ENCODE measurements at regions not wholly inside any gene's neighbourhood (a gene's known extent, or its start where the extent isn't known, plus 50 kb on each side); places are given as distances from the start of the nearest gene placed in this dataset.

DNA sequence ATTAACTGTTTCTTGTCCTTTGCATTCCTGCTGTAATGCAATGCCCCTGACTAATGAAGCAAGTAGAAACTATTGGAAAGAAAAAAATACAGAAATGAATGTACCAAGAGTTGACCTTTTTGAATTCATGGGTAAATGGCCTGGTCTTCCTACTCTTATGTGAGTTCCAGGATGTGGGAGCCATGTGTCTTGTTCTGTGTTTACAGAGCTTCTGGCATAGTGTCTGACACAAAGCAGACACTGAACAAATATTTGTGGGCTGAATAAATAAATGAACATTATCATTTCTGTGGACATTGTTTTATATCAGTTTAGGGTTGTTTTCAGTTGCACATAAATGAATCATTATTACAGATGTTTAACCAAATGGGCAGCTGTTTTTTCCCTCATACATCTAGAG lies 155.5 kb downstream of the CD8B2 start:
- Histone ChIP-seq H3K27ac (ENCODE audit: low read depth, low read length) (peak overlapping the region; percentile 15), H3K9ac (ENCODE audit: low read length) (no peak overlapping the region), H3K36me3 (ENCODE audit: control insufficient read depth, insufficient read depth, low read length) (no peaks in the 10 kb centered on the region), H3K27me3 (ENCODE audit: control insufficient read depth, insufficient read depth, low read length) (no peaks in the 10 kb centered on the region), H3K4me3 (ENCODE audit: low read length) (no peak overlapping the region), H3K4me1 (ENCODE audit: control insufficient read depth, insufficient read depth, low read length) (peaks cover 9% of the 10 kb centered on the region)

DNA sequence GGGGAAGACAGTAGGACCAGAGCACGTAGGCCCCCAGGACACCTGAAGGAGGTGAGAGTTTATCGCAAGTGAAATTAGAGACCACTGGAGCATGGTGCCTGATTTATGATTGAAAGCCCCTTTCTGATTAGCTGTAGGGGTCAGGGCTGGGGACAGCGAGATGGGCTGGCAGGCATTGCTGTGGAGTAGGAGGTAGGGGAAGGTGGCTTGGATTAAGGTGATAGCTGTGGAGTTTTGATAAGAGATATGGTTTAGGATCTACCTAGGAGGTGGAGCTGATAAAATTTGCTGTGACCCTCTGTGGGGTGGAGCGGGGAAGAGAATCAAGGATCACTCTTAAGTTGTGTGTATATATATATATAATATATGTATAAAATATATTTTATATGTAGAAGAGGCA lies 157.5 kb downstream of the CD8B2 start:
- Histone ChIP-seq H3K36me3 (ENCODE audit: control insufficient read depth, insufficient read depth, low read length) (no peaks in the 10 kb centered on the region), H3K27ac (ENCODE audit: low read depth, low read length) (no peak overlapping the region), H3K27me3 (ENCODE audit: control insufficient read depth, insufficient read depth, low read length) (no peaks in the 10 kb centered on the region), H3K4me1 (ENCODE audit: control insufficient read depth, insufficient read depth, low read length) (peaks cover 7% of the 10 kb centered on the region), H3K4me3 (ENCODE audit: low read length) (no peak overlapping the region), H3K9ac (ENCODE audit: low read length) (no peak overlapping the region)

DNA sequence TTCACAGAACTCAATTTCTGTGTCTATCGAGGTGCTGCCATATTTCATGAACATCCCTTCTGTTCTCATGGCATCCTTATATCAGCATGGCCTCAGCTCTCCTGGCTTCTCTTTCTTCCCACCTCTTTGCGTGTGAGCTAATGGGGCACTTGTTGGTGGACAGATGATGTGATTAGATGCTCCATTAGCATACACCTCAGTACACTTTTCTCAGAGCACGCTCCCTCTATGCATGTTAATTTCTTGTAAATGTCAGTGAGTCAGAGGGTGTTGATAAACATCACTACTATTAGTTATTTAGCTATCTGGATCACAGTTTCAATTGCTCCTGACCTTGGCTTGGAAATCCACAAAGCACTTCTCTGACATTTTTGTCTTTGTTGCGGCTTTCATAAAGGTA lies 159.4 kb downstream of the CD8B2 start:
- peaks cover 7% of the 10 kb centered on the region for H3K4me1 ChIP-seq (ENCODE audit: control insufficient read depth, insufficient read depth, low read length)
- H3K4me3 ChIP-seq (ENCODE audit: low read length) = no peak overlapping the region
- no peaks in the 10 kb centered on the region for H3K27me3 ChIP-seq (ENCODE audit: control insufficient read depth, insufficient read depth, low read length)
- H3K27ac ChIP-seq (ENCODE audit: low read depth, low read length) = no peak overlapping the region
- H3K9ac ChIP-seq (ENCODE audit: low read length) = no peak overlapping the region
- no peaks in the 10 kb centered on the region for H3K36me3 ChIP-seq (ENCODE audit: control insufficient read depth, insufficient read depth, low read length)

DNA sequence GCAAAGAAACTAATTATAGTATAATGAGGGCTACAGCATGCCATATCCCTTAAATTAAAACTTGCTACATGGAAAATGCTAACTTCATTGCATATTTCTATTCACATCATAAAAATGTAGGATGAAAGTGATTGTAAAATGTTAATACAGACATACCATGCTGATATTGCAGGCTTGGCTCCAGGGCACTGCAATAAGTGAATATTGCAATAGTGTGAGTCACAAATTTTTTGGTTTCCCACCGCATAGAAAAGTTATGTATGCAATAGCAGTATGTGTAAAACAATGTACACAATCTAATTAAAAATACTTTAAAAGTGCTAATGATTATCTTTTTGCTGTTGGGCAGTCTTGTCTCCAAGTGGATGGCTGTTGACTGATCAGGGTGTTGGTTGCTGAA lies 162.1 kb downstream of the CD8B2 start:
- Histone ChIP-seq H3K27ac (ENCODE audit: low read depth, low read length) (no peak overlapping the region), H3K4me3 (ENCODE audit: low read length) (no peak overlapping the region), H3K9ac (ENCODE audit: low read length) (no peak overlapping the region), H3K36me3 (ENCODE audit: control insufficient read depth, insufficient read depth, low read length) (no peaks in the 10 kb centered on the region), H3K4me1 (ENCODE audit: control insufficient read depth, insufficient read depth, low read length) (no peaks in the 10 kb centered on the region), H3K27me3 (ENCODE audit: control insufficient read depth, insufficient read depth, low read length) (no peaks in the 10 kb centered on the region)

DNA sequence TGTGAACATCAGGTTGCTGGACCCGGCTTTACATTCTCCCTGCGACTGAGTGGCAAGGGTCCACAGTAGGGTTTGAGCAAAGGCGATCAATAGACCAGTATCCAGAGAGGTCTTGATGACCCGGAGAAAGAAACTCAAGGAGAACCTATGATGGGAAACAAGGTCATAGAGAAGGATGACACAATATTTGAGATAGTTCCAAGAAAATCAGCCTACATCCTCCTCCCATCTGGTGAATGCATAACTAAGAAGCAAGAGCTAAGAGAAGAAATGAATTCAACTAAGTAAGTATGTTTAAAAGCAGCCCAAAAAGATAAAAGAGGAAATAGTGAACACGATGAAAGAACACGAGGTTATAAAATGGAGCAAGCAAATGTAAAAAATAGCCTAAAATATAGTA lies 166.3 kb downstream of the CD8B2 start:
- Histone ChIP-seq H3K9ac (ENCODE audit: low read length) (no peak overlapping the region), H3K4me3 (ENCODE audit: low read length) (no peak overlapping the region), H3K27me3 (ENCODE audit: control insufficient read depth, insufficient read depth, low read length) (no peaks in the 10 kb centered on the region), H3K36me3 (ENCODE audit: control insufficient read depth, insufficient read depth, low read length) (no peaks in the 10 kb centered on the region), H3K4me1 (ENCODE audit: control insufficient read depth, insufficient read depth, low read length) (no peaks in the 10 kb centered on the region), H3K27ac (ENCODE audit: low read depth, low read length) (no peak overlapping the region)

DNA sequence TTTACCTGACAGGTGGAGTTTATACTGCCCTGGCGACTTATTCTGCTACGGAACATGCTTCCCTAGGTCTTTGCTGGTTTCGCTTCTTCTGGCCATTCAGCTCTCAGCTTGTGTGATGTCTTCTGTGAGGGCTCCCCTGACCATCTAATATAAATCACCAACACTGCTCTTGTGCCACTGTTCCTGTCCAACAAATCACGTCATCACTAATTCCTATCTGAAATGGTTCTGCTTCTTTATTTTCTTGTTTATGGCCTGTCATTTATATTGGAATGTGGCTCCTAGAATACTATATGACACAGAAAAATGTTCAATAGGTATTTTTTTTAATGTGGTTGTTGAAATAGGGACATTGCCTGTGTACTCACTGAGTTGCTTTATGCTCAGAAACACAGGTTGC lies 171.5 kb downstream of the CD8B2 start:
- H3K4me3 ChIP-seq (ENCODE audit: low read length) = no peak overlapping the region
- no peak overlapping the region for H3K27ac ChIP-seq (ENCODE audit: low read depth, low read length)
- no peaks in the 10 kb centered on the region for H3K36me3 ChIP-seq (ENCODE audit: control insufficient read depth, insufficient read depth, low read length)
- no peaks in the 10 kb centered on the region for H3K4me1 ChIP-seq (ENCODE audit: control insufficient read depth, insufficient read depth, low read length)
- no peak overlapping the region for H3K9ac ChIP-seq (ENCODE audit: low read length)
- no peaks in the 10 kb centered on the region for H3K27me3 ChIP-seq (ENCODE audit: control insufficient read depth, insufficient read depth, low read length)

DNA sequence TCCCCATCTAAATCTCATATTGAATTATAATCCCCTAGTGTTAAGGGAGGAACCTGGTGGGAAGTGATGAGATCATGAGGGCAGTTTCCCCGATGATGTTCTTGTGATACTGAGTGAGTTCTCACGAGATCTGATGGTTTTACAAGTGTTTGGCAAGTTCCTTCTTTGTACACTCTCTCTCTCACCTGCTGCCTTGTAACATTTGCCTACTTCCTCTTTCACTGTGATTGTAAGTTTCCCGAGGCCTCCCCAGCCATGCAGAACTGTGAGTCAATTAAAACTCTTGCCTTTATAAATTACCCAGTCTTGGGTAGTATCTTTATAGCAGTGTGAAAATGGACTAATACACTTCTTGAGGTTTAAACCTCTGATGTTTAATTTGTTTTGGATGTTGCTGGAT lies 177.5 kb downstream of the CD8B2 start:
- Histone ChIP-seq H3K4me3 (ENCODE audit: low read length) (no peak overlapping the region), H3K27me3 (ENCODE audit: control insufficient read depth, insufficient read depth, low read length) (no peaks in the 10 kb centered on the region), H3K27ac (ENCODE audit: low read depth, low read length) (no peak overlapping the region), H3K36me3 (ENCODE audit: control insufficient read depth, insufficient read depth, low read length) (no peaks in the 10 kb centered on the region), H3K9ac (ENCODE audit: low read length) (no peak overlapping the region), H3K4me1 (ENCODE audit: control insufficient read depth, insufficient read depth, low read length) (no peaks in the 10 kb centered on the region)

DNA sequence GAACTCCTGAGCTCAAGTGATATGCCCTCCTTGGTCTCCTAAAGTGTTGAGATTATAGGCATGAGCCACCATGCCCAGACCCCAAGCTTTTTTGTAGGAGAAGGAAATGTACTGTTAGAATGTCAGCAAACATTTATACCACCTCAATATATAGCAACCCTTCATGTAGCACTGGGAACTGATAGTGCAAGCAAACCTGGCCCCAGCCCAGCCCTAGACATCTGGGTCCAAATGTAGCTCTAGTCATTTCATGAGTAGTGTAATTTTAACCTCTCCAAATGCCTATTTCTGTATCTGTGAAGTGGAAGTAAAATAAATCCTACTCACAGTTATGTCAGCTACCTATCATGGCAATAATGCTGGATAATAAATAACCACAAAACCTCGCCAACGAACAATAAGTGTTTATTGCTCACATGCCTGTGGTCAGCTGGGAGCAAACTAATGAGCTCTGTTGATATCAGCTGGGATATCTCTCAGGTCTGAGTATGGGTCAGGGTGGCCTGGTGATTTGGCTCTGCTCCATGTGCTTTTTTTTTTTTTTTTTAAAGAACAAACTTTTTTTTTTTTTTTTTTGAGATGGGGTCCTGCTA lies 180.4 kb downstream of the CD8B2 start:
- Histone ChIP-seq H3K4me1 (ENCODE audit: control insufficient read depth, insufficient read depth, low read length) (no peaks in the 10 kb centered on the region), H3K36me3 (ENCODE audit: control insufficient read depth, insufficient read depth, low read length) (no peaks in the 10 kb centered on the region), H3K4me3 (ENCODE audit: low read length) (no peak overlapping the region), H3K9ac (ENCODE audit: low read length) (no peak overlapping the region), H3K27me3 (ENCODE audit: control insufficient read depth, insufficient read depth, low read length) (no peaks in the 10 kb centered on the region), H3K27ac (ENCODE audit: low read depth, low read length) (no peak overlapping the region)

DNA sequence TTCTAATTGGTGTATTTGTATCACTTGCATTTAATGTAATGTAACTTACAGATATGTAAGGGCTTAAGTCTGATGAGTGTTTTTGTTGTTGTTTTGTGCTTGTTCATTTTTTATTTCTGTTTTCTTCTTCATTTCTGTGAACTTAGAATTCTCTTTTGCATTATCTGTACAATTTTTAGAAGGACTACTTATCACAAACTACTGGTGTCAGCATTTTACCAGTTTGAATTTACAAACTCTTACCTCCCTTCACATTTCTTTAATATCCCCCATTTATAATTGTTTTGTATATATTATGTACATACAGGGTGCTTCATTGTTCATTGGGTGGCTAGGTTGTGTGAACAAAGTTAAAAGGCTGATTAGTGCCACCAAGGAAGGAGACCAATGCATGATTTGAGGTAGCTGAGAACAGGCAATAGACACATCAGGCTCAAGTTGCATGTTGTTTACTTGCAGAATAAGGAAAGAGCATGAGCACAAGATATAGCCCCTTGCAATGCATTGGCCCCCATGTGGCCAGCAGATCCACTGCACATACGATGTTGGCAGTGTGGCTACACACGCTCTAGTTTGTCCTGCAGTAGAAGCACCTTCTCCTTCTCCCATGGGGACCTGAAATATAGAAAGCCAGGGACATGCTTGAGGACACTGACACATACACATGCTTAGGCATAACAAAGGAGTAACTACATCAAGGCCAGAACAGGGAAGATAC lies 198.2 kb downstream of the CD8B2 start:
- H3K4me3 ChIP-seq (ENCODE audit: low read length) = no peak overlapping the region
- H3K4me1 ChIP-seq (ENCODE audit: control insufficient read depth, insufficient read depth, low read length) = no peaks in the 10 kb centered on the region
- H3K36me3 ChIP-seq (ENCODE audit: control insufficient read depth, insufficient read depth, low read length) = no peaks in the 10 kb centered on the region
- no peak overlapping the region for H3K27ac ChIP-seq (ENCODE audit: low read depth, low read length)
- no peak overlapping the region for H3K9ac ChIP-seq (ENCODE audit: low read length)
- no peaks in the 10 kb centered on the region for H3K27me3 ChIP-seq (ENCODE audit: control insufficient read depth, insufficient read depth, low read length)

DNA sequence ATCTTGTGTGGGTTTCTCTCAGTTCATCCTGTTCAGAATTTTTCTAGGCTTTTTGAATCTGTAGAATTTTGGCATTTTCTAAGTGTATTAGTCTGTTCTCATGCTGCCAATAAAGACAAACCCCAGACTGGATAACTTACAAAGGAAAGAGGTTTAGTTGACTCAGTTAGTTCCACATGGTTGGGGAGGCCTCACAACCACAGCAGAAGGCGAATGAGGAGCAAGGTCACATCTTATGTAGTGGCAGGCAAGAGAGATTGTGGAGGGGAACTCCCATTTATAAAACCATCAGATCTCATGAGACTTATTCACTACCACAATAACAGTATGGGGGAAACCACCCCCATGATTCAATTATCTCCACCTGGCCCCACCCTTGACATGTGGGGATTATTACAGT lies 199.2 kb downstream of the ST6GAL2 start:
- Histone ChIP-seq H3K4me1 (ENCODE audit: control insufficient read depth, insufficient read depth, low read length) (no peaks in the 10 kb centered on the region), H3K36me3 (ENCODE audit: control insufficient read depth, insufficient read depth, low read length) (no peaks in the 10 kb centered on the region), H3K9ac (ENCODE audit: low read length) (no peak overlapping the region), H3K27me3 (ENCODE audit: control insufficient read depth, insufficient read depth, low read length) (no peaks in the 10 kb centered on the region), H3K4me3 (ENCODE audit: low read length) (no peak overlapping the region), H3K27ac (ENCODE audit: low read depth, low read length) (no peak overlapping the region)

DNA sequence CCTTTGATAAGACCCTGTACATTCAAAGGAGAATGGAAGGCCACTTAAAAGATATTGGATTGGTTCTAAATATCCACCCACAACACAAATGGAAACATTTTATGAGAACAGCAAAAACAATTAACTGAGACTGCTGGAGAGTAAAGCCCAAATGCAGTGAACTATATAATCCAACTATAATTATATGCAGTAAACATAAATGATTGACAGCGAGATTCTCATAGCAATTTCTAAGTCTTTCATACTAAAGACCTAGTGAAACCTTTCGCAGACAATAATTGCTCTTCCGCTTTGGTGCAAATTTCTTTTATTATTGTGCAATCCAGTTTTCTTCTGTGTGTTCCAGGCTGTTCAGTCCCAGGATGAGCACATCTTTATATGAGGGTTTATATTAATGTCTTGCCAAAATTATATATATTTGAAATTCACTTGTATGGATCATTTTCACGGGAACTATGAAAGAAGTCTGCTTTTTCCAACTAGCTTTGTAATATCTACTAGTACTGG lies 190.9 kb downstream of the ST6GAL2 start:
- no peaks in the 10 kb centered on the region for H3K27me3 ChIP-seq (ENCODE audit: control insufficient read depth, insufficient read depth, low read length)
- no peaks in the 10 kb centered on the region for H3K4me1 ChIP-seq (ENCODE audit: control insufficient read depth, insufficient read depth, low read length)
- no peak overlapping the region for H3K9ac ChIP-seq (ENCODE audit: low read length)
- no peak overlapping the region for H3K4me3 ChIP-seq (ENCODE audit: low read length)
- no peaks in the 10 kb centered on the region for H3K36me3 ChIP-seq (ENCODE audit: control insufficient read depth, insufficient read depth, low read length)
- H3K27ac ChIP-seq (ENCODE audit: low read depth, low read length) = no peak overlapping the region

DNA sequence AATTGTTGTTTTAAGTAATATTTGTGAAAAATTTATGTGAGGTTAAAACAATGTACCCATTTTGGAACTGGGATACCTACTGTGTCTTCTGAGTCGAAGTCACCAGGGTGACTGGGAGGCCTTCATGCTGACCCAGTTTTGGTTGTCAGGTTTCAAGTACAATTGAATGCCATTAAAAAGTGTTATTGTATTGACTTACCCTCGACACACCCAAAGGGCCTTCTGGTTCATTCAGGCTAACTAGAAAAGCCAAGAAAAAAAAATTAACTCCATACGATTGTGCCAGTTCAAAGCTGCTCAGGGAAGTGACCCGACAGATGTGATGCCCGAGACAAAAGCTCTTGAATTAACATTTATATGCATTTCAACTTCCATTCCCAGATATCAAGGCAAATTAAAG lies 190.0 kb downstream of the ST6GAL2 start:
- no peak overlapping the region for H3K9ac ChIP-seq (ENCODE audit: low read length)
- H3K4me1 ChIP-seq (ENCODE audit: control insufficient read depth, insufficient read depth, low read length) = no peaks in the 10 kb centered on the region
- H3K27me3 ChIP-seq (ENCODE audit: control insufficient read depth, insufficient read depth, low read length) = no peaks in the 10 kb centered on the region
- H3K36me3 ChIP-seq (ENCODE audit: control insufficient read depth, insufficient read depth, low read length) = no peaks in the 10 kb centered on the region
- H3K4me3 ChIP-seq (ENCODE audit: low read length) = no peak overlapping the region
- no peak overlapping the region for H3K27ac ChIP-seq (ENCODE audit: low read depth, low read length)

DNA sequence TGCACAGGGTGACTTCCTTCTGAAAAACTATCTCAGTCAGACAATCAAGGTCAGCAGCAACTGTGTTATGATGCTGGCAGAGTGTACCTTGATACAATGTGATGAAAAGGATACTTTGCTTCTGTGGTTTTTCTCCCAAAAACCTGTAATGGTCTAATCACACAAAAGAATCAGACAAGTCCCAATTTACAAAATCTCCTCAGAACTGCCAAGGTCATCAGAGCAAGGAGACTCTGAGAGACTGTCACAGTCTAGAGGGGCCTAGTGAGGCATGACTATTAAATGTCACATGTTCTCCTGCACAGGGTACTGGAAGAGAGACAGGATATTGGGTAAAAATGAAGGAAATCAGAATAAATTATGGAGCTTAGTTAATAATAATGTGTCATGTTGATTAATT lies 185.4 kb downstream of the ST6GAL2 start:
- no peak overlapping the region for H3K27ac ChIP-seq (ENCODE audit: low read depth, low read length)
- H3K27me3 ChIP-seq (ENCODE audit: control insufficient read depth, insufficient read depth, low read length) = no peaks in the 10 kb centered on the region
- H3K36me3 ChIP-seq (ENCODE audit: control insufficient read depth, insufficient read depth, low read length) = no peaks in the 10 kb centered on the region
- H3K4me1 ChIP-seq (ENCODE audit: control insufficient read depth, insufficient read depth, low read length) = no peaks in the 10 kb centered on the region
- H3K9ac ChIP-seq (ENCODE audit: low read length) = no peak overlapping the region
- no peak overlapping the region for H3K4me3 ChIP-seq (ENCODE audit: low read length)
